Neural progenitor cell (in vitro differentiated cells): ENCODE measurements at regions not wholly inside any gene's neighbourhood (a gene's known extent, or its start where the extent isn't known, plus 50 kb on each side); places are given as distances from the start of the nearest gene placed in this dataset.

Experiments used
- CTCF ChIP-seq: fragments of 200-600 bp; sonication (generic); IDR thresholded peaks from 2 replicates; pipeline ENCODE4 v1.5.1; 2017; ENCODE audit warnings: antibody characterized with exemption, mild to moderate bottlenecking
- EZH2 ChIP-seq: fragments of 200-600 bp; sonication (generic); IDR thresholded peaks from 2 replicates; pipeline ENCODE4 v1.6.1; 2017; ENCODE audit warnings: antibody characterized with exemption, mild to moderate bottlenecking, moderate library complexity
- EZH2phosphoT487 ChIP-seq: fragments of 200-600 bp; sonication (generic); IDR thresholded peaks from 2 replicates; pipeline ENCODE4 v1.6.1; 2017; ENCODE audit warnings: antibody characterized with exemption

DNA sequence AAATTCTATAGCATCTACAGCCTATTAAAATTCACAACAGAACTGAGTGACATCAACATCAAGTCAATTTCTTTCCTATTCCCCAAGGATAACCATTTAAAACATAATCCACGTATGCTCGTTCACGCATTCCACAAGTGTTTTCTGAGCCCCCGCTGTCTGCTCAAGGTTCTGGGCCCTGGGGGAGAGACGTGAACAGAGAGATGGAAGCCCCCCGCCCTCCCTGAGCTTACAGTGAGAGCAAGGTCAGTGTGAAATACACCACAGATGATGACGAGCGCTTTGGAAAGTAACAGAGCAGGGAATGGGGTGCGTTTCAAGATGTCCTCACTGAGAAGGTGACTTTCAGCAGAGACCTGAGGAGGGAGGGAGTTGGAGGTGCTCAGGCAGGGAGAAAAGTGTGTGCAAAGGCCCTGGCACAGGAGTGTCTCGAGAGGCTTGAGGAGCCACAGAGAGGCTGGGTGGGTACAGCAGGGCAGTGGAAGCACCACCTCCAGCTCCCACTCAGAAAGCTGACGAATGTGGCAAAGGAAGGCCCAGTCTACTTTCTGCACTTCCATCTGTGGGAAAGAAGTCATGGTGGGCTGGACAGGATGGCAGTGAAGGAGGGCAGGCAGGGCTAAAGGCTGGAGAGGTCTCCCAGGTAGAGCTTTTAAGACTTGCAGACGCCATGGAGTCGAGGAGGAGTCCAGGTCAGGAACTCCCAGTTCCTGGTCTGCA is 88.3 kb downstream of the DLL1 start:
- no peak for TF ChIP-seq CTCF
- TF ChIP-seq EZH2 = no peak
- no peak for TF ChIP-seq EZH2phosphoT487
